RKO (cell line): ENCODE measurements at regions not wholly inside any gene's neighbourhood (a gene's known extent, or its start where the extent isn't known, plus 50 kb on each side); places are given as distances from the start of the nearest gene placed in this dataset.

ENCODE experiments used
- DNase-seq: peaks from one replicate; pipeline ENCODE4 v3.0.0-alpha.2; 2016; ENCODE audit warnings: low spot score

DNA sequence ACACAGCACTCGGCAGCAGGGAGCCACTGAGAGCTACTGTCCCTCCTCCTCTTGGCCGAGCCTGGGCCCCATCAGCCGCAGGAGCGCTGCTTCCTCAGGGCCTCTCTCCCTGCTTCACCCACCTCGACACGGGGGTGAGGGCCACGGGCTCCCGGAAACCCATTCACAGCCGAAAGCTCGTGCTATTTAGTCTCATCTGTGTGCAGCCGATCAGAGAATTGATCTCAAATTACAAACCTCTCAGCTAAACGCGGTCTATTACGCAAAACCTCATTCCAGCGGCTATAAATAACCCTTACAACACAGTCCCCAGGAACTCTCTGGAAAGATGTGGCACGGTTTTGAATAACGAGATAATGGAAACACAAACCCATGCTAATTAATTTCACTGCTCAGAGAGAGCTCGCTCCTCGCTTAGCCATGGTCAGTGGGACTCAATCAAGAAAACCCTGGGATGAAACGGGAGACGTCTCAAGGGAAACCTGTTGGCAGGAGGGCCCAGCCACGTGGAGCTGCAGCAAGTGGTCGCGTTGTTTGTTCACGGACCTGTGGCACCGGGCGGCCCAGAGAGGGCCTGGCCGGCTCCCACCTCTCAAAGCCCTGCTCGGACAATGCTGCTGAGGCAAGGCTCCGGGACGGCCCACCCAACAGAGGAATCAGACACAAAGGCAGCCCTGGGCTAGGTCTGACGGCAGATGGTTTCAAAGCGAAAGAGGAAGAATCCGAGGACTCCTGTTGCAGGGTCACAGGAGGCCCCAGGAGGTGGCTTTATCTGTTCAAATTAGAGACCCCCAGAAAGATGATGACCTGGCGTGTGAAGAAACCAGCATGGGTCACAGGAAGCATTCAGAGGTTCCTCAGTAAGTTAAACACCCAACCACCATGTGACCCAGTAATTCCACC, 210.5 kb downstream of the CTTN start:
- no peak for DNase-seq

DNA sequence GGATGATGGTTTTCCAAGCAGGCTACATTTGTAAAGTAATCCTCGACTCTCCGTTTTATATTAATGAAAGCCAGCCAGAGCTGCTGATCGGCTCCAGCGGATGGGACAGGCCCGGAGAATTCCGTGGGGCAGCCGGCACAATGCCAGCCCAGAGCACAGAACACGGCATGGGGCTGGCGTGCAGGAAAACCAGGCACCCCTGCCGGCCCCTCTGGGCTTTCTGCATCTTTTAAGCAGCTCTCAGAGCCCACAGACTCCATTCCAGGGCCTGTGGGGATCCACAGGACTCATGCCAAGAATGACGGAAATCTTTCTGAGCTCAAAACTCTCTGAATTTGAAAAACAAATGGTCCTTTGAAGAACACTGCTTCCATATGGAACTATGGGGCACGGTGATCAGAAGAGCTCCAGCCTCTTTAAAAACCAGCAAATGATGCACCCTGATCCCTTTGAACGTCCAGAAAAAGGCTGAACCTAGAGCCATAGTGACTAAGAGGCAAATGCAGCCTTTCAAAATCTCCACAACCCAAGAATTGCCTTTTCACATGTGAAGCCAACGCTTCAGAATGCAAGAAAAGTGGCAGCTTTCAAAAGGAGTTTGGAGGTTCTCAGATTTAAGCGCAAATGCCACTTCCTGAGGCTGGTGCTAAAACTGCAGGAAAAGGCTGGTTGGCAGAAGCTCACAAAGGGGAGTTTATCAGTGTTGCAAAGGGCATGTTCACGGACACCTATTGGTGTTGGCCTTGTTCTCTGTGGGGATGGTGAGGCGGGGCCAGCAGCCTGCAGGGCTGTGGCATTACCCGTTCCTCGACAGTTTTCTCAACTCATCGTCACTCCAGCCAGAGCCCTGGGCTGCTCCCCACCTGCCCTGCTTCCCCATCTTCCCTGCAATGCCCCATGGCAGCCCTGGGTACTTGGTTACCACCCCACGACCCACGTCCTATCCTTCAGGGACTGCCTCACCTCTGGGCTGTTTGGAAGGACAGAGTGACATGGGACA, 212.5 kb downstream of the CTTN start:
- no peak for DNase-seq

DNA sequence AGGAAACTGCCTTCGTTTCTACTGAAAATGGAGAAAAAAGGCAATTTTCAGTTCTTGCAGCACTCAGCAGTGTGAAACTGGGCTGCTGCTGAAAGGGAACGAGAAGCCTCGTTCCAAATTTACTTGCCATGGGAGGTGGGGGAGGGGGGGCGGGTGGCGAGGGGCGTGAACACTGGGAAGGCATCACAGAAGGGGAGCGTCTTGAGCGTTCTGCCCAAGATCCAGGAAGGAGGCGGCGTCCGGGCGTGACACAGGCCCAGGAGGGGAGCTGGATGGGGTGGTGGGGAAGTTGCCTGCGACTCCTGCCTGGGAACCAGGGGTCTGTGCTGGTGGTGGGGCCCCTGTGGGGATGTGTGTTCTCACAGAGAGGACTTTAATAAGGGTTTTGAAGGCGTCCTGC, 213.5 kb downstream of the CTTN start:
- no peak for DNase-seq

DNA sequence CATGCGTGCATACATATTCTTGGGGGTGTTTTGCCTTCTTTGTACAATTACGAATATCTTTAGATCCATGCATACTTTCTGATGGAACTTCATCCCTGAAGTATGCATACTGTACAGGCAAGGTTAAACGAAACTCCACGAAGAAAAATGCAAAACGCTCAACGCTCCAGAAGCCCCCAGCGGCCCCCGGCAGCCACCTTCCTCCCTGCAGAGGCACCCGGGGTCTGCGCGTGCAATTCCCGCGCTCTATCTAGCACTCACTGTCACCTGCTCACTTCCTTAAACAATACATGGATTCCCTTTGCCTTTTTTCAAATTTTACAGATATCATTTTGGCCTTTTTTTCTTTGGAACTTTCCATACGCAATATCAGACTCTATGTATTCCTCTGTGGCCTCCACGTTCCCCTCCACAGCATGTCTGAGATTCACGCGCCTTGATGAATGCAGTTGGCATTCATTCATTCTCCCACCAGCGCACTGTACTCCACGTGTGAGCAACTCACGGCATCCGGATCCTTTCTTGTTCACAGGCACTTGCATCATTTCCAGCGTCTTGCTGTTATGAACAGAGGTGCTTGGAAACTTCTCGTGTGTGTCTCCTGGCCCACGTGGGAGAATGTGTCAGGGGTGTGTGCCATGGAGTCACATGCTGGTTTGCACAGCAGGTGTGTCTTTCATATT, 214.3 kb downstream of the CTTN start:
- DNase-seq = no peak

DNA sequence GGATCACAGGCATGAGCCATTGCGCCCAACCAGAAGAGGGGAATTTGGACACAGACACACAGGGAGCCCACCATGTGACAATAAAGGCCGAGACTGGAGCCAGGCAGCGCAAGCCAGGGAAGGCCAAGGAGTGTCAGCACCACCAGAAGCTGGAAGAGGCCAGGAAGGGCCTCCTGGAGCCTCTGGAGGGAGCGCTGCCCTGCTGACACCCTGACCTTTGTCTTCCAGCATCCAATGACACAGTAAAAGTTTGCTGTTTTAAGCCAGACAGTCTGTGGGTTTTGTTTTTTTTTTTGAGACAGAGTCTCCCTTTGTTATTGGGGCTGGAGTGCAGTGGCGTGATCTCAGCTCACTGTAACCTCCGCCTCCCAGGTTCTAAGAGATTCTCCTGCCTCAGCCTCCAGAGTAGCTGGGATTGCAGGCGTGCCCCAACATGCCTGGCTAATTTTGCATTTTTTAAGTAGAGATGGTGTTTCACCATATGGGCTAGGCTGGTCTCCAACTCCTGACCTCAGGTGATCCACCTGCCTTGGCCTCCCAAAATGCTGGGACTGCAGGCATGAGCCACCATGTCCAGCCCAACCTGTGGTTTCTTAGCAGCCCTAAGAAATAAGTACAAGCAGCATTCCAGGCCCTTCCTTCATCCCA, 215.8 kb downstream of the CTTN start:
- no peak for DNase-seq

DNA sequence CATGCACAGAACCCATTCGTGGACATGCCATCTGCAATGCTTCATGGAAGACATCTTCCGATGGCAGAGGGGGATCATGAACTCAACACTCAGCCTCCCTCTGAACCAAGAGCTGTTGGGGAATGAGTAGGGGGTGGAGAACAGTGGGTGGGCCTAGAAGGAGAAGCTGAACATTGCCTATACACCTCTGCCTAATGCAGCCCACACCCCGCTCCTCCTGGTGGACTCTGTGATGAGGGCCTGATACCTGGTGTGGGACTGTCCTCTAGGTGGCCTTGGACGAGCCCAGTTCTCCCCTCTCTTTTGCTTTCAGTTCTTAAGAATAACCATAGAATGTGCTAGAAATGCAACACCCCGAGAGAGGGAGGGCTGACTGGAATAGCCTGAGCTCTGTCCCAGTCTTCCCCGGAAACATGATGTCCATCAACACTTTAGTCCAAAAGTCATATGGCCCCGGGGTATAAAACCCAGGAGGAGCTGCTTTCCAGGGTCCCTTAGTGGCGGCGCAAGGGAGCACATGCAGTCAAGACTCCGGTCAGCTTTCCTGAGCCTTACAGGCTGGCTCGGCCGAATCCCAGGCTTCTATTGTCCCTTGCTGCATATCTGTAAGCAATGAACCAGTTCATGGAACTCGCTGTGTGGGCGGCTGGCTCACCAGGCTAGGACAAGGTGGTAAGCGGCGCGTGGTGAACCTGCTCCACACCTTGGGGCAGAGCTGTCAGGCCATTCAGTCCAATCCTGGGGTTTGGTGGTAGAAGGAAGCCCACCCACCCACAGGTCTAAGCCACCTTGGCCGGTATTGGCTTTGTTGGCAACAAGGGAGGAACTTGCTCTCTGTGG, 216.9 kb downstream of the CTTN start:
- no peak for DNase-seq

DNA sequence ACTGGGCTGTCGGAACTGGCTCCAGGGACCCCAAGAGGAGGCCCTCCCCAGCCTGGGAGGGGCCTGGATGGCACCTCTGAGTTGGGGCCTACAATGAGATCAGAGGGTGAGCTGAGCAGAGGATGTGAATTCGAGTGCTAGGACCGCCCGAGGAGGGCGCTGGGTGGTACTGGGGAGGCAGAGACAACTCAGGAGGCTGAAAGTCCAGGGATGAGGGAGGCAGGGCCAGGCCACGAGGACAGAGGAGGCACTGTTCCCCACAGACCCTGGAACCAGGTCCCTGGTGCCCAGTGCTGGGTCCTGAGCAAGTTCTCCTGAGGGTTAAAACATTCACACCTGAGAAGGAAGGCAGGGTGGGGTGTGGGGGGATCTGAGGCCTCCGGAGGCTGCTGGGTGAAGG, 218.0 kb downstream of the CTTN start:
- DNase-seq = no peak

DNA sequence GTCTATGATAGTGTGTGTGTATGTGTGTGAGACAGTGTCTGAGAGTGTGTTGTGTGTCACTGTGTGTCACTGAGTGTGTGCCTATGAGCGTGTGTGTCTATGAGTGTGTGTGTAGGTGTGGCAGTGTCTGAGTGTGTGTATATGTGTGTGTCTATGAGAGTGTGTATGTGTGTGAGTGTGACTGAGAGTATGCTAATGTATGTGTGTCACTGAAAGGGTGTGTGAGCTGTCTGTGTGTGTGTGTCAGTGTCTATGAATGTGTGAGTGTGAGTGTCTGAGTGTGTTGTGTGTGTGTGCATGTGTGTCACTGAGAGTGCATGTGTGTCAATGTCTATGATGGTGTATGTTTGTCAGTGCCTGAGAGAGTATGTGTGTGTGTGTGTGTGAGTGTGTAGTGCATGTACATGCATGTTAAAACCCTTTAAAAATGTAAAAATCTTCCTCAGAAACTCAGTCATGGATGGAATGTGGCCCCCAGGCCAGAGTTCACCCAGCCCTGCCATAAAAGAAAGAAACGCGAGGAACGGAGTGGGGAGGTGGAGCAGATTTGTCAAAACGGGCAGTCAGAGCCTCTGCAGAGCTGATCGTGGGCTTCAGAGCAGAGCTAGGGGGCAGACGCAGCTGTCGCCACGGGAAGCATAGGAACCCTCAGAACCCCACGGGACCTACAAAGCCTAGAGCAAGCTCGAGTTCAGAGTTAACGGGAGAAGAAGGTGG, 218.8 kb downstream of the CTTN start:
- no peak for DNase-seq

DNA sequence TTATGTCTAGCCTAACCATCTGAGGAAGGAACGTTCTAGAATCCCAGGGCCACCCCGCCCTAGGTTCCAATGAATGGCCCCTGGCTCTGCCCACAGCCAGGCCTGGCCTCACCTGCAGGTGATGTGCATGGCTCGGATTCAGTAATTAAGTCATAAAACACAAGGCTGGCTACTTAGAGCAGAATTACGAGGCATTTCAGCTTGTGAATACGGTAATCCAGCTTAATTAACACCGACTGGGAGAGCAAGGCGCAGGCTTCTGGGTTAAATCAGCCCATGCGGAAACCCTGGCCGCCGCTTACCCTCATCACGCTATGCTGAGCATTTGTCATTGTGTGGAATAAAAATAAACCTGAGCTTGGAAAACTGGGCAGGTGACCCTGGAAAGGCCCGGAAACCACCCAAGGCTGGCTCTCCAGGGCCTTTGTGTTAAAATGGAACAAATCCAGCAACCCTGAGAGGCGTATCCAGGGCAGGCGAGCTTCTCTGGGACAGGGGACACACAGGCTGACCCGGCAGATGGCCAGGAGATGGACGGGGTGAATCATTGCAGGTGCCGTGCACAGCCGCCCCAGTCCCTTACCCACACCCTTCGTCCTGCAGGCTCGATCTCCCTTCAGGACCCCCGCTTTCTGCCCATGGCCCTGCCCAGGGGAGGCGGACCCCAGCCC, 220.2 kb downstream of the CTTN start:
- no peak for DNase-seq

DNA sequence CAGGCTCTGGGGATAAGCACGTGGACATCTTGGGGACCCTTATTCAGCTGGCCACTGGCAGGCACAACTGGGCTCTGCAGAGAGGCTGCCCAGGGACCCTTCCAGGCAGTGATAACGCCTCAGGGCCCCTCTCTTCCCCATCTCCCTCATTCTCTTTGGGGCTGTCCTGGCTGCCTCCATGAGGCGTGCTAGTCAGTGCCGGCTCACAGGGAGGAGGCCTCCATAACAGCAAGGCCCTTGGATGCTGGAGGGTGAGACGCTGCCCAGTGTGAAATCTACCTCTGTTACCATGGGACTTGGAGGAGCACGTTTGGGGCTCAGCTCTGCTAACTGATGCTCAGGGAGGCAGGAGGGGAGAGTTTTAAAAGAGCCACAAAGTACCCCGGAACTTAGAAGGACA, 221.3 kb downstream of the CTTN start:
- no peak for DNase-seq

DNA sequence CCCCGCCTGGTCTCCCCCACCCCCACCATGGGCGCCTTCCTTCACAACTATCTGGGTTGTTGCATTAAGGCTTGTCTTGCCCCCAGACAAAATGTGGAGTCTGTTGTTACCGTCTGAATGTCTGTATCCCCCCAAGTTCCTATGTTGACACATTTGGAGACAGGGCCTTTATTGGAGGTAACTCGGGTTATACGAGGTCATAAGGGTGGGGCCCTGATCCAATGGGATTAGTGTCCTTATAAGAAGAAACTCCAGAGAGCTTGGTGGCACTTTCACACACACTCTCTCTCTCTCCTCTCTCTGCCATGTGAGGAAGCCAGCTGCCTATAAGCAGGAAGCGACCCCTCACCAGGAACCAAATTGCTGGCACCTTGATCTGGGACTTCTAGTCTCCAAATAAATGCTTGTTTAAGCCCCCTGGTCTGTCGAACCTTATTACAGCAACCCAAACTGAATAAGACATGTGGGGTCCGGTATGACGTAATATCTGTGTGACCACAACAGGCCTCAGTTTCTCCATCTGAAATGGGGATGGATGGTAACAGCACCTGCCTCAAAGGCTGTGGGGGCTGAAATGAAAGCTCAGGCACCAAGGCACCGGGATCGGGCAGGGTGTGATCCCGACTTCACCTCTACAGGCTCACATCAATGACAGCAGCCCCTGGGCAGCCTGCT, 222.3 kb downstream of the CTTN start:
- no peak for DNase-seq

DNA sequence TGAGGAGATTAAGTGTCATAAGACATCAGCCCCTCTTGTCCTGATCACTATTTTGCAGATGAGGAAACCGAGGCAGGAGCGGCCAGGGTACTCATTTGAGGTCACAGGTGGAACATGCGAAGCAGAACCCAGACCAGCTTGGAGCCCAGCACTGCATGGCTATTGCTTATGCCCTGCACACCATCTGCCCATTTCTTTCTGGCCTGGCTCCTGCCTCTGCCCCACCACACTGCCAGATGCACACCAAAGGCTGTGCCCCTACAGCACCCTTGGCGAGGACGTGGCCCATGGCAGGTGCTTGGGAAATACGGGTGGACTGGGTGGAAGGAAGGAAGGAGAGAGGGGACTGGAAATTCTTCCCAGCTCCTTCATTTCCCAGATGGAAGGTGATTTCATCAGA, 222.9 kb downstream of the CTTN start:
- DNase-seq = no peak

DNA sequence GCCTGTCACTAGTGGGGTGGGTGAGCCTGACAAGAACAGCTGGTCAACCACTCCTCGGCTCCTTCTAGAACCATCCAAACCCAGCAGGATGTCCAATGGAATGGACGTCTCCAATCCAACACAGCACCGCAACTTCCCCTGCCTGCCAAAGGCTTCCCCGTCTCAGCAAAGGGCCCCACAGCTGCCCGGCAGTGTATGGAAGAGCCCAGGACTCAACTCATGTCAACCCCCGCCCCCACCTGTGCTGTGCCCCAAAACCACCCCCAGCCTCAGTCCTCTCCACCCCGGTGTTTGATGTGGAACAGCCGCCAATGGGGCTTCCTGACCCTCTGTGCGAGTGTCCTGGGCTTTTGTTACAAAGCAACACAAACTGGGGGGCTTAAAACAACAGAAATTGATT, 223.8 kb downstream of the CTTN start:
- no peak for DNase-seq

DNA sequence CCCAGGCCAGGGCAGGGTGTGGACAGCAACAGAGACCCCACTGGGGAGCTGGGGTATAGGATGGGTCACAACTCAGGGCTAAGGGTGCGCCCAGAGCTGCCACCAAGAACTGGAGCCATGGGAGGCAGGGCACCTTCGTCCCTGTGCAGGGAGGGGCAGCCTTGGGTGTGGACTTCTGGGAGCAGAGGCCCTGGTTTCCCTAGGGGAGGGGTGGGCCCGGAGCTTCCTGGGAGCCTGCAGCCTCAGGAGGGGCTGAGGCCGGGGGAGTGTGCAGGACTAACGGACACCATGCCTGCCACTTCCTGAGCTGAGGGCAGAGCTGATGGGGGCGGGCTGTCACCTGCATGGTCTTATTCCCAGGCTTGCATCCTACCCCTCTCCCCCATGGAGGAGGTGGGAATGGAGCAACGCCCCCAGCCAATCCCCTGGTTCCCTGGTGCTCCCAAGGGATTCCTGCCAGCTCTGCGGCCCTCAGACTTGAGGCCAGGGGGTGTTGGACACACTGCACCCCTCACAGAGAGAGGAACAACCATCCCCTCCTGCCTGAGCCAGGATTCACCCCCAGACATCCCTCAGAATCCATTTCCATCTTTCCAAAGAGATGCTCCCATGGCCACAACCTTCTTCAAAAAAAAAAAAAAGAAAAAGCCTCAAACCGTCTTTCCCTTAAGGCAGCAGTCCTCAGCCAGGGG, 225.7 kb downstream of the CTTN start:
- DNase-seq = no peak

DNA sequence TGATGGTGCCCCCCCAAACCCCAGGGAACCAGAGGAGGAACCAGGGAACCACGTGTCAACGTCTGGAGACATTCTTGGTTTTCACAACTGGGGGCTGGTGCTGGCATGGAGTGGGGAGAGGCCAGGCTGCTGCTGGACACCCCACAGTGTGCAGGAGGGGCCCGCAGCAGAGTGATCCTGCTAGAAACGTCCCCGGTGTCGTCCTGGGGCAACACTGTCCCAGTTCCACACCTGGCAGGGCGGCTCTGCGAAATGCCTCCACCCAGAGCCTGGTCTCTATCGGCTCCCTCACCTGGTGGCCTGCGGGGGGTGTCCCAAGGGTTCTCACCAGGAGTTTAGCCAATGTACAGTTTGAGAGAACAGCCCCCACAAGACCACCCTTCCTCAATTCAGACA, 226.3 kb downstream of the CTTN start:
- no peak for DNase-seq

DNA sequence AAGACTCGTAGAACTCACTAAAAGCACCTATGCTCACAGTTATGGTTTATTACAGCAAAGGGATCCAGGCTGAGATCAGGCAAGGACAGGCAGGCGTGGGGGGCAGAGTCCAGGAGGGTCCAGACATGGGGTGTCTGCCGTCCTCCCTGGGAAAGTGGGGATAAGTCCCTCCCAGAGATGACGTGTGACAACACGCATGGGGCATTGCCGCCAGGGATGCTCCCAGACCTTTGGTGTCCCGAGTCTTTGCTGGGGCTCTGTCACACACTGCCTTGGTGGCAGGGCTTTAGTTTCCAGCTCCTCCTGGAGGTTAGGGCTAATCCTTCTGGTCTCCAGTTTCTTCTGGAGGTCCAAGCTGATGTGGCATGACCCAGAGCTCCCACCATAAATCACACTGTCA, 226.7 kb downstream of the CTTN start:
- no peak for DNase-seq

DNA sequence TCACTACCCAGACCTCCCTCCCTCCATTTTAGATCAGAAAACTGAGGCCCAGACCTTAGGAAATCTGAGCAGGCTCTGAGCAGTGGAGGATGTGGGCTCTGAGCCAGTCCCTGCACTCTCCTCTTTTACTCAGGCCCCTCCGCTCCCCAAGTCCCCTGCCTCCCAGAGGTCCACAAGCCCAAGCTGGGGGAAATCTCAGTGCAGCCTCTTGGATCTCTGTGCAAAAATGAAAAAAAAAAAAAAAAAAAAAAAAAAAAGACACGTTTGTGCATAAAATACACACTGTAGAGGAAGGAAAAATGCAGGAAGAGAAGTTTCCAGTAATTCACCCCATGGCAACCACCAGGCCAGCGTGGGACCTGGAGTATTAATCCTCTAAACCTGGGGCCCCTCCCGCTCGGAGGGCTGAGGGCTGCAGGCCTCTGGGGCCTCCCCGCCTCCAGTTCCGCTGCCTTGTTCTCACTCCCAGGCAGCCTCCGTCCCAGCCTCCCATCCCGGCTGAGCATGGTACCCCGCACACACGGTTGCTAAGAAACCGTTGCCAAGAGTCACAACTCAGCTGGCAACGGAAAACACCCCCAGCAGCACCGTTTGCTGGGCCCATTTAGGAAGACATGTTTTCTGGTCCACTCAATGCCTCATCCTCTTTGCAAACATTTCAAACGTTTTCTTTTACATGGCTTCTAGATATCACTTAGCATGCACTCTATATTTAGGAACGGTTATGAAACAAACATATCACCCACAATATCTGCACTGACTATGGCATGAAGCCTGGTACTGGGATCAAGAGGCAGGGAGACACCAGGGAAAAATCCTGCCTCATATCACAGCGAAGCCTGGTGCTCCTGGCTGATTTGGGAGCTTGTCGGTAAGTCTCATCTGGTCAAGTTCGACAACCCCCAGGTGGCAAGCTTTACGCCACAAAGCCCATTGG, 227.5 kb downstream of the CTTN start:
- no peak for DNase-seq
